NCI-H748 (cell line): ENCODE measurements at regions not wholly inside any gene's neighbourhood (a gene's known extent, or its start where the extent isn't known, plus 50 kb on each side); places are given as distances from the start of the nearest gene placed in this dataset.

Experiments
- DNase-seq: peaks from one replicate; lab custom pipeline; 2025; ENCODE audit not compliant: unreplicated experiment; lab: John Stamatoyannopoulos, UW

DNA sequence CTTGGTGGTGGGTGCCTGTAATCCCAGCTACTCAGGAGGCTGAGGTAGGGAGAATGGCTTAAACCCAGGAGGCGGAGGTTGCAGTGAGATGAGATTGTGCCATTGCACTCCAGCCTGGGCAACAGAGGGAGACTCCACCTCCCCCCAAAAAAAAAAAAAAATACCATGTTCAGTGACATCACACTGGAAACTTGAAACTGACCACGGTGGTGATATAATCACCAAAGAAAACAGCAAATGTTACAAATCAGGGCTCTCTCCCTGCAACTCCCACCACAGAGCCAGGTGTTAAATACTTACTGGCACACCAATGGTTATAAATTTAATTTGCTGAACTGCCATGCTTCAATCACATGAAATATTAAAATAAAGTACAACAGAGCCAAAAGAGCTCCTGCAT lies 81.4 kb downstream of the ZNF608 start:
- DNase-seq, result no peak

DNA sequence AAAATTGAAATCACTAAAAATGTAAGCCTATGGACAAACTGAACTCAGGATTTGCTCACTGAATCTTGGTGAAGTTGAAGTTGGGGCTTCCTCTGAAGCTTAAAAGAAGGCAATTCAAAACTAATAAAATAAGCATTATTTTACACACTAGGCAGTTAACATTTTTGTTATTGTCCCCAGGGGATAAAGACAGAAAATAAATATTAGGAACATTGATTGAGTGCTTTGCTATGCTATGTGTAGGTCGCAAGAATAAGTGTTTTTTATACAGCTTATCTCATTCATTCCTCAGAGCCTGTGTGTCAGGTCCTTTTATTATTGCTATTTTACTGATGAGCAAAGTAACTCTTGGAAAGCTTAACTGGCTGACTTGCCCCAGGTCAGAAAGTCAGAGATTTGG lies 82.2 kb downstream of the ZNF608 start:
- no peak for DNase-seq

- DNase-seq, result peak; percentile 59
Observed at GRCh38 chr5:124663101-124663506, 83.3 kb downstream of the ZNF608 start.

- peak; percentile 94 for DNase-seq
Observed at GRCh38 chr5:124662181-124662781, 84.2 kb downstream of the ZNF608 start.

DNA sequence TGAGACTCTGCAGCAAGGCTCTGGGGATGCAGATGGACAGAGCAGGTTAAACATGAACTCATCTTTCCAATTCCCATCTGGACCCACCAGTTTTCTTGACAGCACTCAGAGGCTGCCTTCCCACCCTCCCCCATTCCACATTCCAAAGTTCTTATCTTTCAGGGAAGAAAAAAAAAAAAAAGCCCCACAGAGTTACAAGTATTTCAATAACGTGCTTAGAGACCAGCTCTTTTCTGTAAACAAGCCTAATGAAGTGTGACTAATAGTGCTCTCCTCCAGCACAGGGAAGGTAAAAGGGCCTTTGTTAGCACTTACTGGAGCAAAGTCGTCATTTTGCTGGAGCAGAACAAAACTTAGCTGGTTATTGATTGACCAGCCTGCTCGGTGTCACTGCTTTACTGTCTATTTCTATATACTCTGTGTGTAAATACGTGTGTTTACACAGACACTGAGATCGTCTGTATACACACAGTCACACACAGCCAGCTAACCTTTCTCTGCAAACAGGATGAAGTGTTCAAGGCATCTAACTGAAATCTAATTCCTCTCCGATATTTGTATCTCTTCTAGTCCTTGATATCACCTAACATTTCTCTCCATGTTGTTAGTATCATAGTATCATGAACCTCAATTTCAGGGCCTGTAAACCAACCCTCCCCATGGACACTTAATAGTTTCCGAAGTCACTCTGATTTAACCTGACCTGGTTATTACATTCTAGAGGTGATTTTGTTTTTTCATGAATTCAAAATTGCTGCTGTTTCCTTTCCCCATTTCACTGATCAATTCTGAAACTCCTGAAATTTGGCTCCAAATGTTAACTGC lies 84.9 kb downstream of the ZNF608 start:
- DNase-seq, result peak; percentile 94

DNA sequence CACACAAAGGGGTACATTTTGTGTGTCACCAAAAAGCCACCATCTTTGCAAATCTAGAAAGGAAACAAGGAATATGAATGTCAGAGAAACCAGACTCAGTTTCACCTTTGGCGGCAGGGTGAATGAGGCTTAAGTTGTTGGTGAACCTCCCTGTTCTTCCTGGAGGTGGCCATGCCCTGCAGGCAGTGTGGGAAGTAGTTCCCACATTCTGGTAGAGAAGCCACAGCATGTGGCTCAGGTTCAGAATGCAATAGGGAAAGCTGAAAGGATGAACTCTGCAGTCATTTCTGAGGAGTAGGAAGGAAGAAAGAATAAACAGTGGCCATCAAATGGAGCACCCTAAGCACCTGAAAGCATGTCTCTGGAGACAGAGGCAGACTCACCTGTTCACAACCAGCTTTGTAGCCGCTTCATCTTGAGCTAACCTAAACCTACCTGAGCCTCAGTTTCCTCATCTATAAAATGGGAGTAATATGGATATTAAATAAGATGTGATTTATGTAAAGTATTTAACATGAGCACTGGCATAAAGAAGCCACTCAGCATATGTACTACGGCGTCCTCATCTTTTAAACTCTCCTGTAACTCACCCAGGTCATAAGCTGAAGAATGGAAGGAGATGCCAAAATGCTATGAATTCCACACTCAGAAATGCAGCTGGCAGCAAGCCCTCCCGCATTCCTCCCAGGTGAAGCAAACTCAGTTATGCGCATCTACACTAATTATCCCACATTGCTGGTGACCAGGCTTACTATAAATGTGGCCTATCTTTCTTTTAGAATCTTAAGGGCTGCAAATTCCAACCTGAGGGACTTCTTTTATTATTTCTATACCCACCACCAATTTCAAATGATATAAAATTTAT lies 86.0 kb downstream of the ZNF608 start:
- peak; percentile 74 for DNase-seq

DNA sequence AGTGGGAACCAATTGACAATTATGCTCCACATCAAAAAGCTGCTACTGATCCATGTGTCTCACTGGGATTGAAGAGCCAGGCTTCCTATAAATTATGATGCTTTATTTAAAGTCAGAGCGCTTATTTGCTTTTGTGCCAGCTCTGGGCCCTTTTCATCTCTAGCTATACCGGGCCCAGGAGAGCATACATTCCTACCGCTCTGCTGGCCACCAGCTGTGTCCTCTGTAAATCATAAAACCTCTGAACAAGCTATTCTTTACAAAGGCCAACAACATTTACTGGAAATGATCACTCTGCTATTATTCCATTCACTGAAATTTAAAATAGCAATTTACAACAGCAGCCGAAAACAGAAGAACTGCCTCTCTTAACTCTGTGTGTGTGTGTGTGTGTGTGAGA lies 86.6 kb downstream of the ZNF608 start:
- DNase-seq, result peak; percentile 90

GRCh38 chr5:124658867-124659557 lies 87.4 kb downstream of the ZNF608 start:
- no peak for DNase-seq

- DNase-seq, result peak; percentile 99
Observed at GRCh38 chr5:124655921-124656511, 90.4 kb downstream of the ZNF608 start.

- peak; percentile 92 for DNase-seq
Observed at GRCh38 chr5:124655251-124655917, 91.1 kb downstream of the ZNF608 start.

GRCh38 chr5:124654418-124654817 lies 92.0 kb downstream of the ZNF608 start:
- peak; percentile 68 for DNase-seq

DNA sequence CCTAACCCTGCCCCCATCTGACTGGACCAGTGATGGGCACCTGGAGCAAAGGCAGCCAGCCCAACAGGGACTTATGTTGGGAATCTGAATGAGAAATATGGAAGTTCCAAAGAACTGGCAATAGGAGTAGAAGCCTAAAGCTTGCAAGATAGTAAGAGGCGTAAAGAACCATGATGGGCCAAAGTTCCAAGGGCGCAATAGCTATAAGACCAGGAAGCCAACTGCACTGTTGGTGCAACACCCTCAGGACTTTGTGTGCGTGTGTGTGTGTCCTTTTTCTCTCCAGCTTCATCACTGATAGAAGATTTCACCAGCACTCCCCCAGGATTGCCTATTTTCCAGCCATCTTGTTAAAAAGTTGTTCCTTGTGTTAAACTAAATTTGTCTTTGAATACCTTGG lies 92.8 kb downstream of the ZNF608 start:
- DNase-seq, result no peak

- DNase-seq, result no peak
Observed at GRCh38 chr5:124652892-124653441, 93.5 kb downstream of the ZNF608 start.

DNA sequence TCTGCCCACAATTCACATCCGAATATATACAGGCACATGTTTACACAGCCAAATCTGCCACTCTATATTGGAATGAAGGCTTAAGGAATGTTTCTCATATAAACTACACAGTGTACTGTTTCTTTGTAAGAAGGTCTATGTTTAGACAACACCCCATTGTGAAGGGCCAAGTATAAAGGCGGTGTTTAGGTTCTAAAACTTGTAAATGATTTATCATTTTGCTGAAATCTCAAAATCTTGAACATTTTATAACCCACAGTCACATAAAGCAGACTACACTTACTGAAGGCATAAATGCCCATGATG lies 94.0 kb downstream of the ZNF608 start:
- no peak for DNase-seq

DNA sequence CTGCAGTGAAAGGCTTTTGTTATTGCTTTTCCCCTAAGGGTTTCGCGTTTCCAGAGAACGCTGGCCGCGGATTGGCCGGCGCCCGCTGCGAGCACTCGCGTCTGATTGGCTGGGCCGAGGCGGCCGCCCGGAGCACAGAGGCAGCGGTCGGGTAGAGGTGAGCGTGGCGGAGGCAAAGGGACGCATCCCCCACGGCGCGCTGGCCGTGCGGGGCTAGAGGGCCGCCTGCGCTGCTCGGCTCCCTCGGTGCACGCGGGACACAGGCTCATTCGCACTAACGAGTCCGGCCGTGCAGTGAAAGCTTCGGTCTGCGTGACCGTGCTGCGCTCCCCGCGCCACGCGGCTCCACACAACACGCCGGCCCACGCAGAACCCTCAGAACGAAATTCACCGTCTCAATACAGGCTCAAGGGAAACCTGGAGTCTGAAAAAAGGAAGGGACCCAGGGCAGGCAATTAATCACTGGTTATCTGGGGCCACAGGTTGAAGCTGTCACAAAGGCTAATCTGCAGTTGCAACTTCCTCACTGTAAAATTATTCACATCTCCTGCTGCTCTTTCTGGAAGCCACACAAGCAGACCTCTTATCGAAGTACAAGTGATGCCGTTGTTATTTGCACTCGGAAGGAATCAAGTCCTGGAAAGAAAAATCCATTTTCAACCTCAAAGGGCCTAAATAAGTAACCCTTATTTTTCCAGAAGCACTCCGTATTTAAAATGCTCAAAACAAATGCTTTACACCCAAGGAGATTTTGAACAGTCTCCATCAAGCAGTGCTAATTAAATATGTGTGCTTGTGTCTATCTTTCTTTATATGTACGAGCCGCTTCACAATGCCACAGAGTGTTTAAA lies 94.6 kb downstream of the ZNF608 start:
- peak; percentile 94 for DNase-seq

DNA sequence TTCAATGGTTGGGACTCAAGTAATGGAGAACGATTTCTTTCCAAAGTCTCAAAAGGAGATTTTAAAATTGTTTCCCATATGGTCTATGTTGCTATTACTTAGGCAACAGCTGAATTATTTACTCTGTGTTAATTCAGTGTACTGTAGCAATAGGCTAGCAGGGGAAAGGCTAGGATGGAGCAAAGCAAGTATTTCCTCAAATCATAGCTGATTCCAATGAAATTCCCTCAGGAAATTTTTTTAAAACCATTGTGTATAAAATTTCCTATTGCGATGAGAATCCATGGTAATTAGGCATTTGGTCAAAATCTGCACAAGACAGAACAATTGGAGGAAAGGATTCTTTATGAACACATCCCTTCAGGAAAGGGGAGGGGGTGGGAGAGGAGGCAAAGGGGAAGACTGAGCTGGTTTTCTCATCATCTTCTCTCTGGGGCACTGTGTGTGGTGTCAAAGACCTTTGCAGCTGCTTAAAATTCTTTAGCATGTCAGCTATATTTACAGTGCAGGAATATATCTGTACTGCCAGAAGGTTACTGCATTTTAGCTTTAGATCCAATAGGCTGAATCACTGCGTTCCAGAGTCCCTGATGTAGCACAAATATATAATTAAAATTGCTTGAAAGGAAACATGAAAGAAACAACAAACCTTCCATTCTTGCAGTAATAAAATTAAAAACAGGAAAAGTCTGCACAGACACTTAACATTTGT lies 95.3 kb downstream of the ZNF608 start:
- DNase-seq, result peak; percentile 65

DNA sequence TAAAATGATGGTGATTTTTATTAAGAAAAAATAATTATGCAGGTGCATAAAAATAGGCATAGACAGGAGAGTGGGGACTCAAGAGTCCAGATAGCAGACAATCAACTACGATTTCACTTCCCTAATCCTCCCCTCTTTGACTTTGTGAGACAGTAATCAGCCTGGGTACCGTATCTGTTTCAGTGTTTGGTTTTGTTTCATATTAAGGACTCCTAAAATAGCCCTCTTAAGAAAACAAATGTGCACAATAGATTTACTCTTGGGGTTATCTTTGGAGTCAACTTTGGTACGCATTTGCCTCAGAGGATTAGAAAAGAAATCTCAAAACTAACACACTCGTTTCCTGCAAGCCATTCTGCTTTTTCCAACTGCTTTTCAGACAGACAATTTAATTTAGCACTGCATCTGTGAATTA lies 96.3 kb downstream of the ZNF608 start:
- DNase-seq, result no peak

- peak; percentile 98 for DNase-seq
Observed at GRCh38 chr5:124649491-124650146, 96.8 kb downstream of the ZNF608 start.
